ENCODE measurements at regions not wholly inside any gene's neighbourhood (a gene's known extent, or its start where the extent isn't known, plus 50 kb on each side); places are given as distances from the start of the nearest gene placed in this dataset.
"Not testable (repeated sequence)": the region's sequence is repeated elsewhere in the genome, so short reads cannot be mapped to it uniquely, and the experiment has no call there.

GRCh38 chr18:78878335-78878734, 101.3 kb upstream of the SALL3 start:
- no peak for DNase-seq

- DNase-seq: not testable (repeated sequence)
These were observed 100.3 kb upstream of the SALL3 start for GRCh38 chr18:78879072-78879883.

- no peak for DNase-seq
These were observed 97.0 kb upstream of the SALL3 start for GRCh38 chr18:78882585-78882984.

- no peak for DNase-seq
These were observed 96.1 kb upstream of the SALL3 start for GRCh38 chr18:78883501-78883900.

GRCh38 chr18:78884502-78884901, 95.1 kb upstream of the SALL3 start:
- DNase-seq: no peak

- DNase-seq: no peak
These were observed 90.4 kb upstream of the SALL3 start for GRCh38 chr18:78889250-78889649.

GRCh38 chr18:78890388-78890787, 89.2 kb upstream of the SALL3 start:
- DNase-seq: no peak

GRCh38 chr18:78891185-78891762, 88.3 kb upstream of the SALL3 start:
- DNase-seq: no peak

- DNase-seq: no peak
These were observed 87.4 kb upstream of the SALL3 start for GRCh38 chr18:78892177-78892576.

- no peak for DNase-seq
These were observed 86.9 kb upstream of the SALL3 start for GRCh38 chr18:78892721-78893120.

- peak; percentile 54 for DNase-seq
These were observed 86.2 kb upstream of the SALL3 start for GRCh38 chr18:78893281-78894032.

GRCh38 chr18:78894033-78894305, 85.6 kb upstream of the SALL3 start:
- DNase-seq: no peak

GRCh38 chr18:78895207-78896001, 84.2 kb upstream of the SALL3 start:
- DNase-seq: no peak

- no peak for DNase-seq
These were observed 83.3 kb upstream of the SALL3 start for GRCh38 chr18:78896111-78896905.

- no peak for DNase-seq
These were observed 81.6 kb upstream of the SALL3 start for GRCh38 chr18:78898066-78898465.

GRCh38 chr18:78898635-78899034, 81.0 kb upstream of the SALL3 start:
- DNase-seq: no peak

- DNase-seq: no peak
These were observed 80.4 kb upstream of the SALL3 start for GRCh38 chr18:78899241-78899640.

GRCh38 chr18:78900938-78901909, 78.4 kb upstream of the SALL3 start:
- no peak for DNase-seq

GRCh38 chr18:78901923-78902794, 77.5 kb upstream of the SALL3 start:
- no peak for DNase-seq

Data from renal pelvis (tissue), 1 donor.